Uterus (tissue), 2 donors: ENCODE measurements at regions not wholly inside any gene's neighbourhood (a gene's known extent, or its start where the extent isn't known, plus 50 kb on each side); places are given as distances from the start of the nearest gene placed in this dataset.

ENCODE experiments used
- CTCF ChIP-seq, 4 experiments: fragments of 200-600 bp in 2 of 4; fragments of 450-650 bp in 2 of 4; sonication (generic) in 2 of 4; IDR thresholded peaks; one replicate each; pipeline ENCODE4 v1.5.1; 2016 to 2019; ENCODE audit warnings: antibody characterized with exemption in 4 of 4, mild to moderate bottlenecking in 2 of 4, moderate library complexity in 1 of 4
- POLR2A ChIP-seq, 2 donors: fragments of 450-650 bp; IDR thresholded peaks; one replicate each; pipeline ENCODE4 v1.6.1; 2016; ENCODE audit warnings: antibody characterized with exemption in 2 of 2, mild to moderate bottlenecking in 1 of 2, moderate library complexity in 1 of 2

DNA sequence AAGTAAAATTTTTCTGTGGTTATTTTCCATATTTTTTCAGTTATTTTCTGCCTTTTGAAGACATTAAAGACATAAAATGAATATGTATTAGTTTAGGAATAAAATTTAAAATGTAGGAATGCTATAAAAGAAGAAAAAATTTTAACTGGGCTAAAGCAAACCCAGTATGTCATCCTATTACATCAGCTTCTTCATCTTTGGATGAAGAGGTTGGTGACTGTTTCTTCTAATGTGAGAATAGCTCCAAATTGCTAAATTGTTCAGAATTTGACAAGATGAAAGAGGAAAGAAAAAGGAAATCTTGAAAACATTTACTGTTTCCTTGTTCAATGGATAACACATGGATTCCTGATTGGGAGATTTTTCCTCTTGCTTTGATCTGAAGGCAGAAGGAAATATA, 52.7 kb upstream of the PZP start:
- no peak for TF ChIP-seq CTCF (IDR thresholded peaks at IDR 0.05)
- no peak for TF ChIP-seq POLR2A (IDR thresholded peaks at IDR 0.05)
